ENCODE measurements at regions not wholly inside any gene's neighbourhood (a gene's known extent, or its start where the extent isn't known, plus 50 kb on each side); places are given as distances from the start of the nearest gene placed in this dataset.
"Not testable (repeated sequence)": the region's sequence is repeated elsewhere in the genome, so short reads cannot be mapped to it uniquely, and the experiment has no call there.

DNA sequence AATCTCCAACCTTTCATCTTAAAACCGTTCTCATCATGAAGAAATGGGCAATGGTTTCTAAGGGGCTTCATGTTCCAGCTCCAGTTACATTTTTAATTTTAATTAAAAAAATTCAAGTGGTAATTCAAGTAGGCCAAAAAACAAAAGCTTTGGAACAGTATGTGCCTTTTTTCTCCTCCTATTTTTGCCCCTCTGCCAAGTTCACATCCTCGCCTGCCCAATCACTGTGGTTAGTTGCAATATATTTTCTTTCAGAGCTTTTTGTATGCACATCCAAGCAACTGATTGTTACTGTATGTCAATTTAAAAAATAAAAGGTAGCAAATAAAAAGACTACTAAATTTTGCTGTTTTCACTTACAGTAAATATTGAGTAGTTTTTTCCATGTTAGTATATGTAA lies 99.8 kb upstream of the B3GAT2 start:
- no peak for DNase-seq

DNA sequence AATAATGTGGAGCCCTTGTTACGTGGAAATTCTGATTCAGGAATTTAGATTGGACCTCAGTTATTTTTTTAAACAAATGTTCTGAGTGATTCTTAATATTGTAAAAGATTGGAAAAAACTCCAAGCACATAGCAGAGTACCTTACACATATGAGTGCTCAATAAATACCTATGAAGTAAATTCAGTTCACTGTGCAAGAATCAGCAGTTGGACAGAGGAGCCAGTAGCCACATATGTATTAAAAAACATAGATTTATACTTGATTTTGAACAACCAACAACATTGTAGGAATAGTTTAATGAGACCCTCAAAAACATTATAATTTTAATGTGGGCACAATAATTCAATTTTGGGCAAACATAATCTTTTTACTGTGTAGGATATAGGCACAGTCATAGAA lies 109.3 kb upstream of the B3GAT2 start:
- DNase-seq, result no peak

DNA sequence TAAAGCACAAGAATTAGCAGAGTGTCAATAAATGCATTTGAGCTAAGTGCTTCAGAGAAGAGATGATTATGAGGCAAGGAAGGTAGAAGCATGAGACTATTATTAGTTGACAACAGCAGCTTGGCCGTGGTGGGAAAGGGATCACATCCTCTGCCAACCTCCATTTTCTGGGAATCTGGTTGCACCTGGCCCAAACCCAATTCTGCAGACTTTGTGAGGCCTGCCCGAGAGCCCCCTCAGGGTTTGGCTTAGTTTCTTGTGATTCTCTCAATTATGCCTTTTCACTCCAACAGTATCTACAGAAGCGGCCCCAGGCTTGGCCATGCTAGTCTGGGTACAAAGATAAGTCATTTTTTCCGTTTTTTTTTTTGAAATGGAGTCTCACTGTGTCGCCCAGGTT lies 111.0 kb upstream of the B3GAT2 start:
- no peak for DNase-seq

DNA sequence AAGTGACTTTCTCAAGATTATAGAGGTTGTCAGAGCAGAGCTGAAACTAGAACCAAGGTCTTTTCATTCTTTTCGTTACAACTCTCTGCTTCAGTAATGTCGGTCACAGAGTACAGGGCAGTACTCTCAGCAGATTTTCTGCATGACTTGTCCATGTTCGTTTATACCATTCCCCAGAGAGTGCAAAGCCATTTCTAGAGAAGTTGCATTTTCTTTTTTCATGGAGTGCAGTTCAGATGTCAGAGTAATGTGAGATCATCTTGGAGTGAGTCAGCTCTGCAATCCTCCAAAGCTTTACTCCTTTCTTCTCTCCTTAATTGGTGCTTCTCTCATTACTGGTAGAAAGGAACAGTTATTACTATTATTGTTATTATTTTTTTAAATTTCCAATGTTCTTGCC lies 115.6 kb upstream of the B3GAT2 start:
- no peak for DNase-seq

DNA sequence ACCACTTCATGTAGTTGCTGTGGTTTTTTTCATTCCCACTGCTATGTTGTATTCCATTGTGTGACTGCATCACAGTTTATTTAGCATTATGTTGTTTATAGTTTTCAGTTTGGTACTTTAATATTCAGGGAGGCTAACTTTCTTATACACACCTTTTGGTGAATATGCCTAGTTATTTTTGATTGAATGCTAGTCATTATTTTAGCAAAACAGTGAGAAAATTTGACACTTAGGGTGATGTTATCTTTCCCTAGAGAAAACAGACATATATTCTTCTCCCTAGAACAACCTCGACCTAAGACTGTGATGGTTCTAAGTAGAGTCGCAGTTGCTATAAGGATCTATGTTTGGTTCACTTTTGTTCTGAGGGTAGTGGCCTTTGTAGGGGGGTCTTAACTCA lies 120.8 kb upstream of the B3GAT2 start:
- no peak for DNase-seq

DNA sequence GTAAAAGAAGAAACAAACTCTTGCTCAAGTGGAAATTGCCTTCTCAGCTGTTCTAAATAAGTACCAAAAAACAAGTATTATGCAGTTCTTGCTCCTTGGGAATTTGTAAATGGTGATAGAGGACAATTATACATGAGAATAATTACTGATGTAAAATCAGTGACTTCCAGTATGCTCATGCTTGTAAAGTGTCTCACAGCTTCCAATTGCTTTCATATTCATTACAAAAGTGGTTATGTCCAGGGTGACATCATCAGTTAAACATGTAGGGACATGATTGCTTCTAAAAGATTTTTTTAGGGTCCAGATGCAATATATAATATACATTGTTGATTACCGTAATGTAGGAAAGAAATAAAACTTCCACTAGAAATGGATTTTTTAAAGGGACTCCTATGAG lies 122.8 kb upstream of the B3GAT2 start:
- peak in 1 of 2 donors; percentile 31 for DNase-seq

DNA sequence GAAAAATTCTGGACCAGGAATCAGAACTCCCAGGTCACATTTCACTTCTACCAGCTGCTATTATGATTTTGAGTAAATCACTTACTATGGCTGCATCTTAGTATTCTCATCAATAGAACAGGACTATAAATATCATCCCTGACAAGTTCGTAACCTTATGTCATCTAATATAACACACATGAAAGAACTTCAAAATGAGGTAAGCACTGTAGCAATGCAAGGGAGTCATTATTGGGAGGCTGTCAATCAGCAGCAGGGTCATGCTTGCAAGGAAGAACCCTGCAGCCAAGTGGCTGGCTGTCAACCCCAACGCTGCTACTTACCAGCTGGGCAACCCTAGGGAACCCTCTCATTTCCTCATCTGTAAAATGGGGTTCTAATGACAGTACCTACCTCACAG lies 123.3 kb upstream of the B3GAT2 start:
- peak in 1 of 2 donors; percentile 11 for DNase-seq

DNA sequence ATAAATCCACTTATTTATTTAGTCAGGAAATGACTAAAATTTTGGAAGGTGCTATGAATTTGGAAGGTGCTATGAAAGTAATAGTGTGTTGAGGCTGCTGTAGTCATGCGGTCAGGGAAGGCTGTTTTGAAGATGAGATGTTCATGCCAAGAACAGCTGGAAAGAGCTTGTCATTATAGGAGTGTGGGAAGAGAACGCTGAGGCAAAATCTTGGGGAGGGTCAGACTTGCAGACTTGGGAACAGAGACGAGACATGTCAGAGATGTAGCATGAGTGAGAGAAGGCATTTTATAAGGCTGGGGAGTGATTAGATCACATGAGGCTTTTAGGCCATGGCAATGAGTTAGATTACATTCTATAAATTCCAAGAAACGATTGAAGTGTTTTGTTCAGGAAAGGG lies 124.0 kb upstream of the B3GAT2 start:
- DNase-seq, result peak; percentile 72 to 83

DNA sequence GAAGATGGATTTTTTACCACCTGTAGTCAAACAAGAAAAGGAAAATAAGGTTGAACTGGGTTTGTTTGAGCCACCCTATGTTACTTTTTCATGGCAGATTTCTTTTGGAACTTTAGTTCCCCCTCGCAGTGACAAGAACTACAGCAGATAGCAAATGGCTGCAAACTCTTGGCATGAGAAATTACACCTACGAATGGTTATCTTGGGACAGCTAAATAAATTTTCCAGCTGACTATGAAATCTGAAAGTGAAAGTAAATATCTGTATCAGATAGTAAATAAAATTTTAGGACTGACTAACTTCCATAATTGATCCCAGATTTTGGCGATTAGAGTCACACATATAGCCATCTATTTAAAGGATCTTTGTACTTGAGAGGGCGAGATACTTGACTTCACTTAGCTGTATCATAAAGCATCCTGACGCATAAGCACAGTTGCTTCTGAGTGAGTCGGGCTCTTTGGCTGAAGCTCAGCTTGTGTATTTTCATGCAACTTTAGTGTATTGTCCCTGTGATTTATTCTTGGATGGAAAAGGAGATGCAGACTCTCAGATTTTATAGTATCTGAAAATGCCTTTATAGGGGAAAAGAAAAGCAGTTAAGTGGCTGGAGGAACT lies 125.3 kb upstream of the B3GAT2 start:
- peak in 1 of 2 donors; percentile 19 for DNase-seq

DNA sequence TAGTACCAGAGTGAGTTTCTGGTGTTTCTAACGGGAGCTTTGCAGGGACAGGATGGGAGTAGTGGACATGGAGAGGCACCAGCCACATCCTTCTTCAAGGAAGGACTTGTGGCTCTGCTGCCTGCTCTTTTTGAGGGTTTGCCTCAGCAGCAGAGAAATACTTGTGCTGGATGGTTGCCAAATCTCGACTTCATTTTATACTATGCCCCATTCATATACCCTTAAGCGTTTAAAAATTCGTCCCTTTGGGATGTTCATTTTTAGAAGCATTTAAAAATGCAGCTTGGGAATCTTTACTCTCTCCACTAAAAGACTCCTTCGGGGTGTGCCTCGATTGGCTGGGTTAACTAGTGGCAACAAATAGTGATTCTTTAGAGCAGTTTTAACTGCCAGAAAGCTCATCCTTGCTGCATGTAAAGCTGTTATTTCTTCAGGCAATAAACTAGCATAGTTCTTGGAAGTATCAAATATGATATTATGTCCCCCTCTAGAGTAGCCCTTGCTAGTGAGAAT lies 126.5 kb upstream of the B3GAT2 start:
- DNase-seq, result no peak

DNA sequence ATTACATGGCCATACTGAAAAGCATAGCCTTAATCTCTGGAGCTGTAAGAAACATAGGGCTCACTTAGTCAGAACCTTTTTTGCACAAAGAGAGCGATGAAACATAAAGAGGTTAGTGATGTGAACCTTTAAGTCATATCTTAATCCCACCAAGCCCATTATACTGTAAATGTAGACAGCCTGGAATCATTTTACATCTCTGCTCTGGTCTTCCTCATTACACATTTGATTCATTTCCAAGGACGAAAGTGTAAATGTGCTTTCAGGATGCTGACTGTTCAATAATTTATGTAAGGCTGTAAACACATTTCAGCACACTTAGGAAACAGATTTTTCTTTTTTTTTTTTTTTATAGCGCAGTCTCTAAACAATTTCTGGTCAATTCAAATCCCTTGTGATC lies 131.3 kb upstream of the B3GAT2 start:
- no peak for DNase-seq

DNA sequence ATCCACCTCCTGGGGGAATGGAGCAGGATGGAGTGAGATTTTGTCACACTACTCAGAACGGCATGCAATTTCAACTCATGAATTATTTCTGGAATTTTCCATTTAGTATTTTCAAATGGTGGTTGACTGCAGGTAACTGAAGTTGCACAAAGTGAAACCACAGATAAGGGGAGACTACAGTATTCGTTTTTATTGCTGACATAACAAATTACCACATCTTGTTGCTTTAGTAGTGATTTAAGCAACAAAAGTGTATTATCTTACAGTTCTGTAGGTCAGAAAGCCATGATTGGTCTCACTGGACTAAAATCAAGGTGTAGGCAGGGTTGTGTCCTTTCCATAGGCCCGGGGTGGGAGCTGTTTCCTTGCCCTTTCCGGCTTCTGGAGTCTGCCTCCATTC lies 133.4 kb upstream of the B3GAT2 start:
- no peak for DNase-seq

DNA sequence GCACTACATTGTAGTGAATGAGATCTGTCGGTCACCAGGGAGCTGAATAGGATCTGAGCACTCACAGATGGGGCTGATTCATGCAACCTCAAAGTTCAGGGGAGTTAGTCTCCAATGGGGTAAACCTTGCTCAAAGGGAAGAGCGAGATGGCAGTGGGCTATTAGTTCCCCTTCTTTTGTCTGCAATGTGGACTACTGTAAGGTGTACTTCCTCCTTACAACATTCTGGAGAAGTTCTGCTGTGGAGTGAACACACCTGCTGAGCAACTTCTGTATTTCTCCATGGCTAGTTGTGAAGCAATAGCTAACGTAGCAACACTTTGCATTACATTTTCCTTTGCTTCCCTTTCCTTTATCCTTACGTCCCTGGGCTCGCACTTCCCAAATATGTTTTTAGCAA lies 134.3 kb upstream of the B3GAT2 start:
- no peak for DNase-seq

DNA sequence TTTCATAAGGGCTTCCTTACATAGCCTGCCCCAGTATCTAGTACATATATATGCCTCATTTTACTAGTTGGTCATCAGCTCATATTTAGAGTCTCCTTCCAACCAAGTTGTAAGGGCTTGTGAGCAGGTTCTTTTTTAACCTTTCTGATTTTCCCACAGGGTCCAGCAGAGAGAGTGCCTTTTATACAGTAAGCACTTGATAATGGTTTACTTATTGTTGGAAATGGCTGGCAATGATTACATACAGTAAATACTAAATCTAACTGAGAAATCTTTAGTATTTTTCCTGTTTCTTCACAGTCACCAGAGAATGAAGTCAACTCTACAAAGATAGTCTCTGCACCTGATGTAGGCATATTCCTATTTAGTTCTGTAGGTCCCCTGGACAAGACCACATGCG lies 135.1 kb upstream of the B3GAT2 start:
- no peak for DNase-seq

DNA sequence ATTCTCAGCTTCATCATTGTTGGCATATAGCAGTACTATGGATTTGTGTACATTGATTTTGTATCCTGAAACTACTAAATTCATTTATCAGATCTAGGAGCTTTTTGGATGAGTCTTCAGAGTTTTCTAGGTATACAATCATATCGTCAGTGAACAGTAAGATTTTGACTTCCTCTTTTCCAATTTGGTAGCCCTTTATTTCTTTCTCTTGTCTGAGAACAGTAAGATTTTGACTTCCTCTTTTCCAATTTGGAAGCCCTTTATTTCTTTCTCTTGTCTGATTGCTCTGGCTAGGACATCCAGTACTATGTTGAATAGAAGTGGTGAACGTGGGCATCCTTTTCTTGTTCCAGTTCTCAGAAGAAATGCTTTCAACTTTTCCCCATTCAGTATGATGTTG lies 140.4 kb upstream of the B3GAT2 start:
- not testable (repeated sequence) for DNase-seq

DNA sequence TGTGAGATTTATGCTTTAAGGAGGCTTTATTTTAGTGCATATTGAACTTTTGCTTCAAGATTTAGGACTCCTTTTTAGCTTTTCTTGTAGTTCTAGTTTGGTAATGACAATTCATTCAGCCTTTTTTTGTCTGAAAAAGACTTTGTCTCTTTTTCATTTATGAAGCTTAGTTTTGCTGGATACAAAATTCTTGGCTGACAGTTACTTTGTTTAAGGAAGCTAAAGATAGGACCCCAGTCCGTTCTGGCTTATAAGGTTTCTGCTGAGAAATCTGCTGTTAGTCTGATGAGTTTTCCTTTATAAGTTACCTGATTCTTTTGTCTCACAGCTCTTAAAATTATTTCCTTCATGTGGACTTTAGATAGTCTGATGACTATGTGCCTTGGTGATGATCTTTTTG lies 142.8 kb upstream of the B3GAT2 start:
- no peak for DNase-seq

DNA sequence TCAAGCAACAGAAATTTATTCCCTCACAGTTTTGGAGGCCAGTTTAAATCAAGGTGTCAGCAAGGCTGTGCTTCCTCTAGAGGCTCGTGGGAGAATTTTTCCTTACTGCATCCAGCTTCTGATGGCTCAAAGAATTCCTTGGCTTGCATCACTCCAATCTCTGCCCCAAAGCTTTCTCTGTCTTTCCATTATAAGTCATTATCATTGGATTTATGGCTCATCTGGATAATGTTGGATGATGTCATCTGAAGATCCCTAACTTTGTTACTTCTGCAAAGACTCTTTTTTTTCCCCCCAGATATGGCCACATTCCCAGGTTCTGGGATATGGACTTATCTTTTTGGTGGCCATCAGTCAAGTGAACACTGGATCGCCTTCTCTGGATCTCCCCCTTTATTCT lies 146.3 kb upstream of the B3GAT2 start:
- DNase-seq, result no peak

DNA sequence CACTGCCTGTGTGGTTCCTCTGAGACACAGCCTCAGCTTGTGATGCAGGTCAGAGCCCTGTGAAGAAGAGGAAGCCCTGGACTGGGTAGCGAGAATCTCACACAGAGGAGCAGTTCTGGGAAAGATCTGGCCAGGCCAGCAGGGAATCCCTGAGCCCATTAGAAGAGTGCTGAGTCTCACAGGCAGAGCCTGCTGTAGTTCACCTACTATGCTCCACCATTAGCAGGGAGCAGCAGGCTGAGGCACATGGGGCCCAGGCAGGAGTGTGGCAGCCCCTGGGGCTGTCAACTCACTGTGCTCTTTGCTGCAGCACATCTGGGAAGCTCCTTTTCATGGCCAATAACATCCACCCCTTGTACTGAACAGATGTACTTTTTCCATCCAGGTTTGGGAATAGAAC lies 146.8 kb upstream of the B3GAT2 start:
- DNase-seq, result no peak

DNA sequence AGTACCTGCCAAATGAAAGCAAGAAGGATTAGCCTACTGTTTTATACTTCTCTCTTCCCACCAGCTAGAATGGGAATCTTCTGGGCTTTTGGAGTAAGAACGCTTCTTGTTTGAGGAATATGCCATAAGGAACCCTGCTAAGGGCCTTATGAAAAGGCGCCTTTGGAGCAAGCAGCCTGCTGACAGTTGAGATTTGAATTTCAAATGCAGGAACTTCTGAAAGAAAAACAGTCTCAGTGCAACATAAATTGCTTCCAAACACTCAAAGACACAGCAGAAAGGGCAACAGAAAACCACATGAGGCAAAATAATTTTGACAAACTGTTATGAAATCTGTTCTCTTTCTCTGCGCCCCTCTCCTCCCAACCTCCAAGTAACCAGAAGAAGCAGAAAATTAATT lies 149.4 kb upstream of the B3GAT2 start:
- no peak for DNase-seq

DNA sequence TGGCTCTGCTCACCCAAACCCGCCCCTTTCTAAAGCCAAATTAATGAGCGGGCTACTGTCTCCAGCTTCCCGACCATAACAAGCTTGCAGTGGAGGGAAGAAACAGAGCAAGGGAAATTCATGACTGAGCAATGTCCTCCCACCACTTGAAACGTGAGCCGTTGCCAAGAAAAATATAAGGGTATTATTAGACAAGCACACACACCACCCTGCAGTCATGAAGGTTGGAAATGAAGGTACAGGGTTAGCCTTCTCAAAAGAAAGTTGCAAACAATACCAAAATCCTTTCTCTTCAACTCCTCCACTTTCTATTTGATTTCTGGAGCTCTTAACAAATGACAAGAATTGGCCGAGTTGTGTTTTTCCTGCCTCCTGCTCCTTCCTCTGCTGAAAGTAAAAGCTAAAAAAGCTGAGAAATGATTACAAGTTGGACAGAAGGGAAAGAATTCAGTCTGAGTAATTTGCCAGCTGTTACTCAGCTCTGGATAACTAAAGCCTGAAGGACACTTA lies 151.1 kb upstream of the B3GAT2 start:
- DNase-seq, result peak; percentile 44 to 46

DNA sequence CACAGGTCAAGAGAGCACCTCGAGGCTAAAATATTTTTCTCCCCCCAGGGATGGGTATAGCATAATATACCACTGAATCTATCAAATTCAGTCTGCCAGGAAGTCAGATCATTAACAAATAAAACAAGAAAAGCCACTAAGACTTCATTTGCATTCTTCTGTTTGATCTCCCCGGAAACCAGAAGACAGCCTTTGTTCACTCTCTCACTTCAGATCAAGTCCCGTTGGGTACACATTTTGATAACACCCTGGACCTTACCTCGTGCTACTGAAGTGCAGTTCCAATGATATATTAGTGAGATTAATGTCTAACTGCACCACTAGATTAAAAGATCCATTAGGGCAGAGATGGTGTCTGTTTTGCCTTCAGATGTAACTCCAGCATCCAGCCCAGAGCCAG lies 157.7 kb upstream of the B3GAT2 start:
- no peak for DNase-seq

DNA sequence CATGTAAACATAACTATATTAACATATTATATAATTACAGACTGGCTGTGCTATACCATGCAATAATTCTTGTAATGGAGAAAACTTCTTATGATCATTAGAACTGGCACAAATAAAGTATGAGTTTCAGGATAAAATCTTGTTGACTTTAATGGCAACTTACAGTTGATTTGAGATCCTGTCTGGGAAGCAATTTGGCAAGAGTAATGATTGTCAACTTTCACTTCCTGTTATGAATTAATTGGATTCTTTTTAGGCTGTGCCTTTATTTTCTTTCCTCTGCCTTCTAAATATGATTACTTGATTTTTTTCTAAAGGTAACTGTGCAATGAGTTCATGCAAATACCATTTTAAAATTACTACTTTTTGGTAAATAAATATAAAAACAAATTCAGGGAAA lies 158.1 kb upstream of the B3GAT2 start:
- DNase-seq, result no peak

DNA sequence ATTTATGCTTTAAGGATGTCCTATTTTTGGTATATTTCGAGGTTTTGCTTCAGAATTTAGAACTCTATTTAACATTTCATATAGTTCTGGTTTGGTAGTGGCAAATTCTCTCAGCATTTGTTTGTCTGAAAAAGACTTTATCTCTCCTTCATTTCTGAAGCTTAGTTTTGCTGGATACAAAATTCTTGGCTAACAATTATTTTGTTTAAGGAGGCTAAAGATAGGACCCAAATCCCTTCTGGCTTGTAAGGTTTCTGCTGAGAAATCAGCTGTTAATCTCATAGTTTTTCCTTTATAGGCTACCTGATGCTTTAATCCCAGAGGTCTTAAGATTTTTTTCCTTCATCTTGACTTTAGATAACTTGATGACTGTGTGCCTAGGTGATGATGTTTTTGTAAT lies 162.7 kb upstream of the B3GAT2 start:
- DNase-seq, result no peak

DNA sequence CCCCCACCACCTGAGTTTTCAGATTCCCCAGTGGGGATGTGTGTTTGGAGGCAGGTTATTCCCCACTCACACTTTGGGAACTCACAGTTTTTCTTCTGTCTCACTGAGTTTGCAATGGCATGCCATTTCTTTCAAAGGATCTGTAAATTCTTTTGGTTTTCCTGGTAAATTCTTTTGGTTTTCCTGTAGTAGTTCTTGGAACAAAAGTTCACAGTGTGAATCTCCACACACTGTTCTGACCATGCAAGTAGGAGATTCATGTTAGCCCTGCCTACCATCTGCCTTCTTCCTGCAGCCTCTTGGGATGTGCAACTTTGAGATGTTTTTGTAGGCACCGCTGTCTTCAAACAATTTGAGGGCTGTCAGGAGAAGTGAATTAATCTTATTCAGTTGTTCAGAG lies 165.6 kb upstream of the OGFRL1 start:
- DNase-seq, result no peak
